ENCODE measurements at regions not wholly inside any gene's neighbourhood (a gene's known extent, or its start where the extent isn't known, plus 50 kb on each side); places are given as distances from the start of the nearest gene placed in this dataset.
"Not testable (repeated sequence)": the region's sequence is repeated elsewhere in the genome, so short reads cannot be mapped to it uniquely, and the experiment has no call there.

GRCh38 chr1:222470252-222470805 is 77.6 kb downstream of the HHIPL2 start:
- ATAC-seq; H3K27me3 ChIP-seq (ENCODE audit: control insufficient read depth, insufficient read depth); intact Hi-C loops (cut with DNase I); H3K4me3 ChIP-seq (ENCODE audit: low read length); H3K27ac ChIP-seq (ENCODE audit: low read length); DNase-seq; H3K4me1 ChIP-seq (ENCODE audit: control insufficient read depth, insufficient read depth, low read length); H3K9me3 ChIP-seq (ENCODE audit: control insufficient read depth, low read length): not testable (repeated sequence)
- WGBS: 82% methylated on average over 15 of the region's 15 CpGs

GRCh38 chr1:222466150-222466865 is 81.6 kb downstream of the HHIPL2 start:
- no peak overlapping the region for H3K27ac ChIP-seq (ENCODE audit: low read length)
- 94% methylated on average over 8 of the region's 8 CpGs for WGBS
- H3K9me3 ChIP-seq (ENCODE audit: control insufficient read depth, low read length): no peaks in the 10 kb centered on the region
- ATAC-seq (no peak), DNase-seq (no peak)
- intact Hi-C loops (cut with DNase I): loop anchor here in 2 of 4 donors (5.0 kb wide), 1 partner anchor 166 kb away; no protein-coding TSS in a partner anchor
- H3K27me3 ChIP-seq (ENCODE audit: control insufficient read depth, insufficient read depth): no peaks in the 10 kb centered on the region
- no peak overlapping the region for H3K4me3 ChIP-seq (ENCODE audit: low read length)
- H3K4me1 ChIP-seq (ENCODE audit: control insufficient read depth, insufficient read depth, low read length): no peaks in the 10 kb centered on the region

- Histone ChIP-seq H3K4me1 (ENCODE audit: control insufficient read depth, insufficient read depth, low read length) (no peaks in the 10 kb centered on the region), H3K27ac (ENCODE audit: low read length) (peak overlapping the region; percentile 49), H3K4me3 (ENCODE audit: low read length) (peak overlapping the region; percentile 22), H3K9me3 (ENCODE audit: control insufficient read depth, low read length) (no peaks in the 10 kb centered on the region), H3K27me3 (ENCODE audit: control insufficient read depth, insufficient read depth) (no peaks in the 10 kb centered on the region)
- WGBS: 2% methylated on average over 46 of the region's 46 CpGs
- ATAC-seq (peak; percentile 100), DNase-seq (peak; percentile 94 to 98 (median 96))
- intact Hi-C loops (cut with DNase I): loop anchor here (2.0 to 5.0 kb wide), 2 partner anchors 167 to 169 kb away; no protein-coding TSS in a partner anchor
Measured at GRCh38 chr1:222465211-222466041, 82.5 kb downstream of the HHIPL2 start.

- WGBS: 17% methylated on average over 10 of the region's 10 CpGs
- DNase-seq: peak; percentile 63 to 79 (median 78)
- peak; percentile 18 to 61 for ATAC-seq
- intact Hi-C loops (cut with DNase I): loop anchor here (2.0 to 5.0 kb wide), 2 partner anchors 167 to 170 kb away; no protein-coding TSS in a partner anchor
- no peaks in the 10 kb centered on the region for H3K4me1 ChIP-seq (ENCODE audit: control insufficient read depth, insufficient read depth, low read length)
- no peaks in the 10 kb centered on the region for H3K27me3 ChIP-seq (ENCODE audit: control insufficient read depth, insufficient read depth)
- H3K4me3 ChIP-seq (ENCODE audit: low read length): peak overlapping the region; percentile 22
- H3K9me3 ChIP-seq (ENCODE audit: control insufficient read depth, low read length): no peaks in the 10 kb centered on the region
- H3K27ac ChIP-seq (ENCODE audit: low read length): no peak overlapping the region
Measured at GRCh38 chr1:222464841-222465210, 83.1 kb downstream of the HHIPL2 start.

- 92% methylated on average over 8 of the region's 8 CpGs for WGBS
- intact Hi-C loops (cut with DNase I): no loop called here
- Histone ChIP-seq H3K4me1 (ENCODE audit: control insufficient read depth, insufficient read depth, low read length) (no peaks in the 10 kb centered on the region), H3K4me3 (ENCODE audit: low read length) (no peak overlapping the region), H3K27ac (ENCODE audit: low read length) (no peak overlapping the region), H3K9me3 (ENCODE audit: control insufficient read depth, low read length) (no peaks in the 10 kb centered on the region), H3K27me3 (ENCODE audit: control insufficient read depth, insufficient read depth) (no peaks in the 10 kb centered on the region)
- DNase-seq (no peak), ATAC-seq (no peak)
Measured at GRCh38 chr1:222463059-222463730, 84.7 kb downstream of the HHIPL2 start.

GRCh38 chr1:222462601-222463000 is 85.3 kb downstream of the HHIPL2 start:
- no peaks in the 10 kb centered on the region for H3K27me3 ChIP-seq (ENCODE audit: control insufficient read depth, insufficient read depth)
- ATAC-seq (no peak), DNase-seq (no peak)
- no peaks in the 10 kb centered on the region for H3K4me1 ChIP-seq (ENCODE audit: control insufficient read depth, insufficient read depth, low read length)
- 68% methylated on average over 2 of the region's 2 CpGs for WGBS
- intact Hi-C loops (cut with DNase I): no loop called here
- no peak overlapping the region for H3K27ac ChIP-seq (ENCODE audit: low read length)
- no peak overlapping the region for H3K4me3 ChIP-seq (ENCODE audit: low read length)
- no peaks in the 10 kb centered on the region for H3K9me3 ChIP-seq (ENCODE audit: control insufficient read depth, low read length)

GRCh38 chr1:222461941-222462340 is 86.0 kb downstream of the HHIPL2 start:
- Histone ChIP-seq H3K27me3 (ENCODE audit: control insufficient read depth, insufficient read depth) (no peaks in the 10 kb centered on the region), H3K27ac (ENCODE audit: low read length) (no peak overlapping the region), H3K4me1 (ENCODE audit: control insufficient read depth, insufficient read depth, low read length) (no peaks in the 10 kb centered on the region), H3K9me3 (ENCODE audit: control insufficient read depth, low read length) (no peaks in the 10 kb centered on the region), H3K4me3 (ENCODE audit: low read length) (no peak overlapping the region)
- ATAC-seq (no peak), DNase-seq (no peak)
- intact Hi-C loops (cut with DNase I): no loop called here
- WGBS: 56% methylated on average over 2 of the region's 2 CpGs

GRCh38 chr1:222459652-222460051 is 88.3 kb downstream of the HHIPL2 start:
- no peak for ATAC-seq

GRCh38 chr1:222457513-222457912 is 90.4 kb downstream of the HHIPL2 start:
- no peak overlapping the region for H3K27ac ChIP-seq (ENCODE audit: low read length)
- H3K9me3 ChIP-seq (ENCODE audit: control insufficient read depth, low read length): no peaks in the 10 kb centered on the region
- peaks cover 2% of the 10 kb centered on the region for H3K4me1 ChIP-seq (ENCODE audit: control insufficient read depth, insufficient read depth, low read length)
- WGBS: 71% methylated on average over 1 of the region's 1 CpG
- H3K27me3 ChIP-seq (ENCODE audit: control insufficient read depth, insufficient read depth): no peaks in the 10 kb centered on the region
- no peak overlapping the region for H3K4me3 ChIP-seq (ENCODE audit: low read length)
- ATAC-seq: no peak
- intact Hi-C loops (cut with DNase I): loop anchor here in 3 of 4 donors (10.0 kb wide), 4 partner anchors 363 to 973 kb away; partner anchors contain the start of gene DUSP10 (in 1 of the 3)
- DNase-seq: no peak

More at GRCh38 chr1:222459652-222460051, 88.3 kb downstream of the HHIPL2 start:
- peaks cover 2% of the 10 kb centered on the region for H3K4me1 ChIP-seq (ENCODE audit: control insufficient read depth, insufficient read depth, low read length)
- H3K27ac ChIP-seq (ENCODE audit: low read length): no peak overlapping the region
- no peaks in the 10 kb centered on the region for H3K27me3 ChIP-seq (ENCODE audit: control insufficient read depth, insufficient read depth)
- no peak overlapping the region for H3K4me3 ChIP-seq (ENCODE audit: low read length)
- DNase-seq: no peak
- 62% methylated on average over 3 of the region's 3 CpGs for WGBS
- intact Hi-C loops (cut with DNase I): loop anchor here in 3 of 4 donors (10.0 kb wide), 4 partner anchors 365 to 975 kb away; partner anchors contain the start of gene DUSP10 (in 1 of the 3)
- H3K9me3 ChIP-seq (ENCODE audit: control insufficient read depth, low read length): no peaks in the 10 kb centered on the region

GRCh38 chr1:222457084-222457483 is 90.8 kb downstream of the HHIPL2 start:
- H3K9me3 ChIP-seq (ENCODE audit: control insufficient read depth, low read length): no peaks in the 10 kb centered on the region

More at GRCh38 chr1:222457084-222457483, 90.8 kb downstream of the HHIPL2 start:
- ATAC-seq (no peak), DNase-seq (no peak)
- no peak overlapping the region for H3K27ac ChIP-seq (ENCODE audit: low read length)
- intact Hi-C loops (cut with DNase I): loop anchor here in 3 of 4 donors (10.0 kb wide), 4 partner anchors 362 to 972 kb away; partner anchors contain the start of gene DUSP10 (in 1 of the 3)
- 85% methylated on average over 1 of the region's 1 CpG for WGBS
- H3K4me3 ChIP-seq (ENCODE audit: low read length): no peak overlapping the region
- peaks cover 2% of the 10 kb centered on the region for H3K4me1 ChIP-seq (ENCODE audit: control insufficient read depth, insufficient read depth, low read length)
- H3K27me3 ChIP-seq (ENCODE audit: control insufficient read depth, insufficient read depth): no peaks in the 10 kb centered on the region
